Spleen (tissue), 7 donors: ENCODE measurements at regions not wholly inside any gene's neighbourhood (a gene's known extent, or its start where the extent isn't known, plus 50 kb on each side); places are given as distances from the start of the nearest gene placed in this dataset.

ENCODE experiments used
- CTCF ChIP-seq, 11 experiments: fragments of 200-600 bp in 7 of 11; fragments of 450-650 bp in 4 of 11; sonication (generic) in 4 of 11; IDR thresholded peaks in 8 of 11; conservative IDR thresholded peaks in 3 of 11; 1 replicate in 7 of 11; 2 replicates in 4 of 11; pipeline versions ENCODE4 v1.4.0 to v1.8.0; 2016 to 2021; ENCODE audit warnings: antibody characterized with exemption in 11 of 11, inconsistent platforms in 4 of 11, mild to moderate bottlenecking in 1 of 11
- POLR2A ChIP-seq, 3 donors: fragments of 450-650 bp; IDR thresholded peaks; one replicate each; pipeline ENCODE4 v1.5.1; 2017; ENCODE audit warnings: antibody characterized with exemption in 3 of 3, mild to moderate bottlenecking in 1 of 3
- donor health status: DM: no; HTN: no; CAD: no; lungs with moderate emphysema.
- donor health status: DM: no; HTN: no; CAD: no.
- donor health status: DM: no; HTN: no; CAD: no.

GRCh38 chr3:104362319-104362718 is 1004.4 kb upstream of the ALCAM start:
- no peak for TF ChIP-seq POLR2A (IDR thresholded peaks at IDR 0.05)
- TF ChIP-seq CTCF (IDR thresholded peaks at IDR 0.05 in 8 of 11, conservative IDR thresholded peaks at IDR 0.05 in 3 of 11) = no peak
